PFSK-1 (cell line): ENCODE measurements at regions not wholly inside any gene's neighbourhood (a gene's known extent, or its start where the extent isn't known, plus 50 kb on each side); places are given as distances from the start of the nearest gene placed in this dataset.
A peak's percentile ranks its signal among the peaks of the same experiment; 100 is the strongest.

Source experiments
- FOXP2 ChIP-seq: optimal IDR thresholded peaks from 2 replicates; pipeline ENCODE3; 2011; ENCODE audit warnings: borderline replicate concordance, control low read depth, inconsistent platforms; ENCODE audit not compliant: insufficient read depth; ENCODE audit errors: extremely low read length, extremely low read depth
- POLR2AphosphoS5 ChIP-seq: IDR thresholded peaks from 2 replicates; pipeline ENCODE4 v1.6.1; 2012; ENCODE audit warnings: low read depth, mild to moderate bottlenecking, control low read depth, low read length, moderate library complexity
- REST ChIP-seq, 2 experiments: IDR thresholded peaks; 2 replicates each; pipeline versions ENCODE4 v1.6.1 to v1.8.0; 2011 to 2012; ENCODE audit warnings: low read depth in 2 of 2, low read length in 2 of 2, control low read depth in 1 of 2, inconsistent platforms in 1 of 2, mild to moderate bottlenecking in 1 of 2, moderate library complexity in 1 of 2; ENCODE audit not compliant: insufficient read depth in 1 of 2
- SIN3A ChIP-seq: IDR thresholded peaks from 2 replicates; pipeline ENCODE4 v1.6.1; 2012; ENCODE audit warnings: mild to moderate bottlenecking, low read length, moderate library complexity, borderline replicate concordance; ENCODE audit not compliant: insufficient read depth
- TAF1 ChIP-seq: IDR thresholded peaks from 2 replicates; pipeline ENCODE4 v1.6.1; 2012; ENCODE audit warnings: low read length, control low read depth, borderline replicate concordance; ENCODE audit not compliant: insufficient read depth

GRCh38 chr3:43893727-43894126 is 203.0 kb downstream of the ABHD5 start:
- TF ChIP-seq POLR2AphosphoS5: no peak
- no peak for TF ChIP-seq TAF1
- no peak for TF ChIP-seq REST (IDR thresholded peaks at IDR 0.05; ENCODE audit: insufficient read depth in 1 of 2, low read depth in 2 of 2, low read length in 2 of 2)
- TF ChIP-seq FOXP2: no peak
- no peak for TF ChIP-seq SIN3A

- no peak for TF ChIP-seq POLR2AphosphoS5
- no peak for TF ChIP-seq TAF1
- no peak for TF ChIP-seq SIN3A
- TF ChIP-seq FOXP2: peak; percentile 69
- TF ChIP-seq REST (IDR thresholded peaks at IDR 0.05; ENCODE audit: insufficient read depth in 1 of 2, low read depth in 2 of 2, low read length in 2 of 2): no peak
Observed at GRCh38 chr3:43894176-43895049, 203.7 kb downstream of the ABHD5 start.

- no peak for TF ChIP-seq SIN3A
- no peak for TF ChIP-seq TAF1
- no peak for TF ChIP-seq REST (IDR thresholded peaks at IDR 0.05; ENCODE audit: insufficient read depth in 1 of 2, low read depth in 2 of 2, low read length in 2 of 2)
- no peak for TF ChIP-seq POLR2AphosphoS5
- no peak for TF ChIP-seq FOXP2
Observed at GRCh38 chr3:43895573-43895972, 204.8 kb downstream of the ABHD5 start.

- no peak for TF ChIP-seq FOXP2
- no peak for TF ChIP-seq SIN3A
- TF ChIP-seq TAF1: no peak
- no peak for TF ChIP-seq REST (IDR thresholded peaks at IDR 0.05; ENCODE audit: insufficient read depth in 1 of 2, low read depth in 2 of 2, low read length in 2 of 2)
- TF ChIP-seq POLR2AphosphoS5: no peak
Observed at GRCh38 chr3:43902415-43902814, 211.7 kb downstream of the ABHD5 start.
